T-helper 2 cell treated with Interferon-gamma antibody and Interleukin-4, amounts not matched to agents 5 μg/mL and 100 μg/mL, for 36 hours (primary cell): ENCODE measurements at regions not wholly inside any gene's neighbourhood (a gene's known extent, or its start where the extent isn't known, plus 50 kb on each side); places are given as distances from the start of the nearest gene placed in this dataset.

Source experiments
- DNase-seq: peaks from one replicate; pipeline ENCODE4 v3.0.0; 2021; ENCODE audit warnings: low spot score
- H3K27ac Mint-ChIP-seq: one replicate; pipeline ENCODE4 v1.8.0; 2021; ENCODE audit warnings: mild to moderate bottlenecking, mixed read lengths
- H3K27me3 Mint-ChIP-seq: one replicate; pipeline ENCODE4 v1.8.0; 2021; ENCODE audit warnings: low read depth, mixed read lengths
- H3K36me3 Mint-ChIP-seq: one replicate; pipeline ENCODE4 v1.8.0; 2021; ENCODE audit warnings: low read depth, mixed read lengths
- H3K4me1 Mint-ChIP-seq: one replicate; pipeline ENCODE4 v1.8.0; 2021; ENCODE audit warnings: low read depth, mixed read lengths
- H3K4me3 Mint-ChIP-seq: one replicate; pipeline ENCODE4 v1.8.0; 2022; ENCODE audit warnings: mild to moderate bottlenecking, moderate library complexity, mixed read lengths
- H3K9me3 Mint-ChIP-seq: one replicate; pipeline ENCODE4 v1.8.0; 2021; ENCODE audit warnings: mixed read lengths

DNA sequence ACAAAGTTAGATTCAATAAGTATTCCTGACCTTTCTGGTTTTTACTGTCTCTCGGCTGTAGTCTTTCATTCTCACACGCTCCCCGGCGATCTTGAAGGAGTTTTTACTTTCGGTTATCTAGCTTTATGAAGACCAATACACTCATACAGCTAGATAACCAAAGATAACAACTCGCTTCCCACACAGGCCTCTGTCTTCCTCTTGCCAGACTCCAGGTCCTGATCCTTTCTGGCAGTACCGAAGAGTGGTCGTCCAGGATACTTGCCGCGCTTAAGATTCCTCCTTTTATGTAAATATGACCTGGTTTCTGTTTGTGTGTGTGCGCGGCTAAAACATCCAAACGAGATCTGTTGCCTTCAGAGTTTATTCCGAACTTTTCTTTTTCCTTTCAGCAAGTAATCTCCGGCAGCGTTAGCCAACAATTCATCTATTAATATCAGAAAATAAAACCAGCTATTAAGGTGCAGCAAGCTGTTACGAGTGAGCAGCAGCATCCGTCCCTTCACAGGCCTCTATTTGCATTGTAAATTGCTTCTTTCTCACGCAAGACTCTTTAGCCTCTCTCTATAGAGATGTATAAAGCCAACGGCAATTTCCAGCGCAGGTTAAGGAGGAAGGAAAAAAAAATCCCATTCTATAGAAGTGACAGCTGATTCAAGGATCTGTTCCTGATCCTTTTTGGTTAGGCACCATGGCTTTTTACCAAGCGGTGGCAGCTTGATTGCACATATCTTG, 216.1 kb downstream of the MEF2C start:
- DNase-seq, result no peak
- no peak overlapping the region for H3K27ac Mint-ChIP-seq
- no peaks in the 10 kb centered on the region for H3K36me3 Mint-ChIP-seq

DNA sequence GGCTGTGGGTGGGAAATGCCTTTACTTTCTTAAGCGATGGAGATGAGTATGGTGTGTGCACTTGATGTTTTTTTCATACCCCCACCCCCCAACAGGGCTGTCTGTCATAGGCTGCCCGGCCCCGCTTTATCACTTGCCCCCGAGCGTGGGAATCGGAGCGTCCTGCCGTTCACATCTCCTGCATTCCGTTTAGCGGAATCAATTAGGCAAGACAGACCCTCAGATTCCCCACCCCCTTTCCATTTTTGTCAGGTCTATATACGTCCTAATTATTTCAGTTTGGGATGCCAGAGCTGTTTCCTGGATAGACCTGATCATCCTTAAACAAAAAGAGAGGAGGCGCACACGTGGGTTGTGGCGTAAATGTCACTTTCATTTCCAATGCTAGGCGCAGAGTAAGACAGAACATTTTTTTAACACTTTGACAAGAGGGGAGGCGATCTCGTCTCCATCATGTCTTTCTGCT, 217.2 kb downstream of the MEF2C start:
- Mint-ChIP-seq H3K4me3 (peak overlapping the region; percentile 86), H3K36me3 (no peaks in the 10 kb centered on the region), H3K9me3 (no peaks in the 10 kb centered on the region), H3K27ac (peak overlapping the region; percentile 28), H3K27me3 (peaks cover 90% of the 10 kb centered on the region), H3K4me1 (peaks cover 25% of the 10 kb centered on the region)
- DNase-seq, result no peak

More for the DNA sequence above, 216.1 kb downstream of the MEF2C start:
- Mint-ChIP-seq H3K4me3 (peak overlapping the region; percentile 86), H3K4me1 (peaks cover 20% of the 10 kb centered on the region), H3K27me3 (peaks cover 91% of the 10 kb centered on the region), H3K9me3 (no peaks in the 10 kb centered on the region)

DNA sequence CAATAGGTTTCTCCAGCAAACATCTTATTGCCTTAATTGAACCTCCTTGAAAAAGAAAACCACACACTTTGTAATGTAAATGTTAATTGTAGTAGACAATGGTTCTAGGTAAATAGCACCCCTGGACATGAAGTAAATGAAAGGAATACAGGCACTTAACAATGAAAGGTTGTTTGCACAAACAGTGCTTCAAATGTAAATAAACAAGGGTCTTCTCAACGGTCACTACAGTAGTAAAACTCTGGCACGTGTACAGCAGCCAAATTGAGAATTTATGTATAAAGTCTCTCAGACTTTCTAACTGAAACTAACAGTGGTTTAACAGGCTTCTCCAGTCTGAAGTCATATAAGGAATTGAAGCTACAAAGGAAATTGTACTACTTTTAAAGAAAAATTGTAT, 218.3 kb downstream of the MEF2C start:
- DNase-seq, result no peak
- H3K4me3 Mint-ChIP-seq, result no peak overlapping the region
- H3K27ac Mint-ChIP-seq, result no peak overlapping the region

DNA sequence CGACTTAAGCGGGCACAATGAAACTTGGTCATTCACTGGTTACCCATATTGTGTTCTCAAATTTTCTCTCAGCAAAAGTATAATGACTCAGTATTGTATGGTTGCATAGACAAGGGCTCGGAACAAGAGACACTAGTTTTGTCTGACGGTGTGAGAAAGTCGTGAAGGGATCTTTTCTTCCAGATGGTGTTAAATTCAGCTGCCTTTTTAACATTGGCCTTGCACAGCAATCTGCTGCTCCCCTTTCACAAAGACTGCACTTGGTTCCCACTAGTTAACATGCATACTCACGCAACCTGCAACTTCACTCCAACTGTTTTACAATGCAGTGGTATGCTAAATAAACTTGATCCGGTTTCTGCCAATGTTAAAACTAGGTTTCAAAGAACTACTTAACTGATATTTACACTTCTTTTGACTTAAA, 219.2 kb downstream of the MEF2C start:
- H3K4me1 Mint-ChIP-seq, result peaks cover 28% of the 10 kb centered on the region
- H3K27ac Mint-ChIP-seq, result no peak overlapping the region
- DNase-seq, result no peak
- H3K36me3 Mint-ChIP-seq, result no peaks in the 10 kb centered on the region
- no peaks in the 10 kb centered on the region for H3K9me3 Mint-ChIP-seq
- H3K27me3 Mint-ChIP-seq, result peaks cover 90% of the 10 kb centered on the region
- no peak overlapping the region for H3K4me3 Mint-ChIP-seq

More for the DNA sequence above, 218.3 kb downstream of the MEF2C start:
- Mint-ChIP-seq H3K4me1 (peaks cover 28% of the 10 kb centered on the region), H3K36me3 (no peaks in the 10 kb centered on the region), H3K27me3 (peaks cover 89% of the 10 kb centered on the region), H3K9me3 (no peaks in the 10 kb centered on the region)

DNA sequence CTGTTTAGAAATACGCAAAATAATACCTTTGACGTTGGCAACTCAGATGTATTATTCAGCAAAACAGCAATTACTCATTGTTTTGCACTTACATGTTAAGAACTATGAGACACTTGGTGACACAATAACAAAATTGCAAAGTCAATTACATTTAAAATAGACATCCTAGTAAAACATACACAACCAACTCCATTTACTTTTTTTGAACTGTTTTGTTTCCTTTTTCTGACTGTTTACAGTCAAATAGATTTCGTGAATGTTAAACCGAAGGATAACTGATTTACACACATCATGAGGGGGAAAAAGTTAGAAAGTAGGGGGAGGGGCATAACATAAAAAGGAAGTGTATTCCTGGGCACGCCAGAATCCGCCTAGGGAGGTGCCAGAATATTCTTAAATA, 220.1 kb downstream of the MEF2C start:
- H3K4me3 Mint-ChIP-seq, result no peak overlapping the region
- no peak overlapping the region for H3K27ac Mint-ChIP-seq
- H3K36me3 Mint-ChIP-seq, result no peaks in the 10 kb centered on the region
- peaks cover 26% of the 10 kb centered on the region for H3K4me1 Mint-ChIP-seq
- peaks cover 88% of the 10 kb centered on the region for H3K27me3 Mint-ChIP-seq
- no peaks in the 10 kb centered on the region for H3K9me3 Mint-ChIP-seq
- DNase-seq, result no peak

DNA sequence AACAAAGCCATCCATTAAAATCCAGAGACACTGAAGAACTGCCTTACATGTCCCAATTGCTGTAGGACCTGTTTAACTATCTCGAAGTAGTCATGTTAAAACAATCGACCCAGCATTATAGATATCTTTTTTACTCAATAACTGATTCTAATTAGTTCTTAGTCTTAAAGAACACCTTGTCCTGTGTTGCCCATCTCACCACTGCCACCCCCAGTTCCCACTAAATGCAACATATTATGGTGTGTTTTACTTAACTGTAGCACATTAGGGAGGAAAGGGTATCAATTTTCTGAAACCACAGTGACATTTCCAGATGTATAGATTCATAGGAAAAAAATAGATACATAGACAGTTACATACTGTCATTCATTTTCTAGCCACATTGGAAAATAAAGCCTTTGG, 221.2 kb downstream of the MEF2C start:
- Mint-ChIP-seq H3K36me3 (no peaks in the 10 kb centered on the region), H3K4me3 (peak overlapping the region; percentile 79), H3K4me1 (peaks cover 18% of the 10 kb centered on the region), H3K9me3 (no peaks in the 10 kb centered on the region), H3K27me3 (peaks cover 79% of the 10 kb centered on the region), H3K27ac (no peak overlapping the region)
- no peak for DNase-seq

DNA sequence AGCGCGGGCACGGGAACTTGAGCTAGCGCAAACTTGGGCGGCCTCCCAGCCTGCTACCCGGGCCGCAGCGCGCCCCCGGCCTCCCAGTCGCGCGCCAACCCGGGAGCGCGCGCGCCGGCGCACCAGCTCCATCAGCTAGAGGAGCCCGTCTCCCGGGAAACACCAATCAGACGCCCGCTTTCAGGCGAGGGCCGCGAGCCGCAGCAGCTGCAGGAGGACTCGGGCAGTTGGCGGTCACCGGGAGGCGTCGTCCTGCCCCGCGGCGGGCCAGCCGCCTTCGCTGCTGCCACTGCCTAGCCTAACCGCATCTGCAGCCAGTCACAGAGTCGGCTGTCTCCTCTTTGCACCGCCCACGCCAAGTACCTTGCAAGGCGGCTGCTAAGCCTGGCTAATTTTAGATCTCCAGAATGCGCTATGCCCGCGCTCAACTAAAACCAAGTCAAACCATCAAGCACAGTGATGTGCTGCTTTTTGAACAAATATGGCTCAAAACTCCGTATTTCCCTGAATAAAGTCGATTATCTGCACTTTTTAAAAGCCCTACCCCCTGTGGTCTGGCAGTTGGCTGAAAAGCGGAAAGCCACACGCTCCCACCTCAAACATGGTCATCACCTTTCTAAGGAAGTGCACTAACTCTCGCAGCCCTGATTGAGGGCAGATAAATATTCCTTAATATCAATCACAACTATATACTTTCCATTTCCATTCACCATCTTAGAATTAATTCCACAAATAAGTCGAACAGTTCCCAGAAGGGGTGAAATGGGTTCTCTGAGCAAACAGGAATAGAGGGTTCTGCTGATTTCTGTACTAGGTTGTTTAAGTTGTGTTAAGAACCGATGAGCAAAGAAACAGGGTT, 221.8 kb downstream of the MEF2C start:
- no peaks in the 10 kb centered on the region for H3K36me3 Mint-ChIP-seq
- H3K9me3 Mint-ChIP-seq, result no peaks in the 10 kb centered on the region
- DNase-seq, result peak; percentile 58
- peak overlapping the region; percentile 79 for H3K4me3 Mint-ChIP-seq
- H3K4me1 Mint-ChIP-seq, result peaks cover 13% of the 10 kb centered on the region
- peaks cover 77% of the 10 kb centered on the region for H3K27me3 Mint-ChIP-seq
- H3K27ac Mint-ChIP-seq, result peak overlapping the region; percentile 31

DNA sequence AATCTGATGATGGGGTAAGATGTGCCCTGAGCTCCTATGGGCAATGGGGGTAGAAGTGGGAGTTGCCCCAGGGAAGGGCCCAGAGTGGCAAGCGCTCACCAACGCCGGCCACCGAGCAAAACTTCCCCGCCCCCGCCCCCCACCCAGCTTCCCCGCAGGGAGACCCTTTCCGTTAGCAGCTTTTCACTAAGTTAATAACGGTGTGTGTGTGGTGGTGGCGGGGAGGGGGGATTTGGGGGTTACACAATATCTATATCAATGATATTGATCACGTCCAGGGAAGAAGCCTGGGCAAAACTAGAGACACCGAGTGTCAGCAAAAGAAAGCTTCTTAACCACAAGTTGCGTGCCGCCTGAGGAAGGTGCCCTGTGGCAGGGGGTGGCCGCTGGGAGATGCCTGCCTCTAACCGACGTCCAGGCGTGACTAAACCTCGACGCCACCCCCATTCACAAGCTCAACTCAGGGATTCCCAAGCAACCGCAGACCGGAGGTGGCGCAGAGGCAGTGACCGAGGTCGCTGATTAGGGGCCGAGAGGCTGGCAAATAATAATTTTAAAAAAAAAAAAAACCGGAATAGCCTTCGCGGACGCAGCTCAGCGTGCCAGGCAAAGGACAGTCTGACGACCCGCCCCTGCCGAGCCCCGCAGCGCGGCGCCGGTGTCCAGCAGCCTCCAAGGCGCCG, 222.6 kb downstream of the MEF2C start:
- no peaks in the 10 kb centered on the region for H3K36me3 Mint-ChIP-seq

DNA sequence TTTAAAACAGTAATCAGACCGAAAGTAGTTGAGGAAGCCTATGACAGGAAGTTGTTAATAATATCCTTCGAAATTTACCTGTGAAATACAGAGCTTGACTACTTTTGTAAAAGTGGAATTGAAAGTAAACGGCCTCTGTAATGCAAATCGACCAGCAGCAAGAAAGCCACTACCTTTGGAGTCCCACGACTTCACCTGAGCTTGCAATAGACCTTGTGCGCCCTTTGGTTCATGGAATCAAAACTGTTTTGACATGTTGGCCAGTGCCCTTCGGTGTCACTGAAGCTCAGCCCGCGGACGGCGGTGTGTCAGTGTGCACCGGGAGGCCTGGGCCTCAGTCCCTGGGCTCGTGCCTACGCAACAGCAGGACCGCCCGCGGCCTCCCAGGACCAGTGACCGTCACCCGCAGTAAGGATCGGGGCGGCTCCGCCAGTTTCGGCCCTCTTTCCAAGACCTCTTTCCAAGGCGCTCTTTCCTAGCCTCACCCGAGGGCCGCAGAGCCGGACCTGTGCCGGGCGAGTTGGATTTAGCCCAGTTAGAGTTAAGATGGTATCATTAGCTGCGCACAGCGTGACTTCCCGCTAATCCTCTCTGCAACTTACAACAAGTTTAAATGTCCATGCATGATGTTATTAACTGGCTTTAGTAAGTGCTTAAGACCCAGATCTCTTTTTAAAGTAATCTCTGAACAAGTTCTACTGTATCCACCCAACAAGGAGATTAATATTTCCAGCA, 223.3 kb downstream of the MEF2C start:
- Mint-ChIP-seq H3K4me3 (peak overlapping the region; percentile 65), H3K27ac (no peak overlapping the region), H3K36me3 (no peaks in the 10 kb centered on the region), H3K9me3 (no peaks in the 10 kb centered on the region), H3K27me3 (peaks cover 63% of the 10 kb centered on the region), H3K4me1 (peaks cover 9% of the 10 kb centered on the region)
- no peak for DNase-seq

More for the DNA sequence above, 222.6 kb downstream of the MEF2C start:
- Mint-ChIP-seq H3K9me3 (no peaks in the 10 kb centered on the region), H3K27ac (no peak overlapping the region), H3K4me1 (peaks cover 9% of the 10 kb centered on the region), H3K27me3 (peaks cover 70% of the 10 kb centered on the region), H3K4me3 (peak overlapping the region; percentile 65)
- no peak for DNase-seq

DNA sequence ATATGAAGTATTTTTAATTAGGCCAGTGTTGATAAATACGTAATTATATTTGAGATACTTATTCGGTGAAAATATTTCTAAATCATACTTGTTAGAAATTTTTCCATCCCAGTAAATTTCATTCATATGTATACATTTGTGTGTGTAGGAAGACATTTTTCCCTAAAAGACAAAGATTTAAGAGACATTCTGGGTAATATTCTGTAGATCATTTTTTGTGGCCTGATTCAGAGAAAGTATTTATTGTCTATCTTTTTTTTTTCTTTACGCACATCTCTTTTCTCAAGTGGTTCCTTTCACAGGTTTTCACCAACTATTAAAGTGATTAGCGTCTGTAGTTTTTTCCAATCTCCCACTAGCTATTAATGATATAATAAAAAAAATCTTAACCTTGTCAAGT, 224.1 kb downstream of the MEF2C start:
- Mint-ChIP-seq H3K36me3 (no peaks in the 10 kb centered on the region), H3K4me3 (no peak overlapping the region), H3K9me3 (no peaks in the 10 kb centered on the region), H3K4me1 (peaks cover 9% of the 10 kb centered on the region), H3K27ac (no peak overlapping the region), H3K27me3 (peaks cover 56% of the 10 kb centered on the region)
- no peak for DNase-seq

DNA sequence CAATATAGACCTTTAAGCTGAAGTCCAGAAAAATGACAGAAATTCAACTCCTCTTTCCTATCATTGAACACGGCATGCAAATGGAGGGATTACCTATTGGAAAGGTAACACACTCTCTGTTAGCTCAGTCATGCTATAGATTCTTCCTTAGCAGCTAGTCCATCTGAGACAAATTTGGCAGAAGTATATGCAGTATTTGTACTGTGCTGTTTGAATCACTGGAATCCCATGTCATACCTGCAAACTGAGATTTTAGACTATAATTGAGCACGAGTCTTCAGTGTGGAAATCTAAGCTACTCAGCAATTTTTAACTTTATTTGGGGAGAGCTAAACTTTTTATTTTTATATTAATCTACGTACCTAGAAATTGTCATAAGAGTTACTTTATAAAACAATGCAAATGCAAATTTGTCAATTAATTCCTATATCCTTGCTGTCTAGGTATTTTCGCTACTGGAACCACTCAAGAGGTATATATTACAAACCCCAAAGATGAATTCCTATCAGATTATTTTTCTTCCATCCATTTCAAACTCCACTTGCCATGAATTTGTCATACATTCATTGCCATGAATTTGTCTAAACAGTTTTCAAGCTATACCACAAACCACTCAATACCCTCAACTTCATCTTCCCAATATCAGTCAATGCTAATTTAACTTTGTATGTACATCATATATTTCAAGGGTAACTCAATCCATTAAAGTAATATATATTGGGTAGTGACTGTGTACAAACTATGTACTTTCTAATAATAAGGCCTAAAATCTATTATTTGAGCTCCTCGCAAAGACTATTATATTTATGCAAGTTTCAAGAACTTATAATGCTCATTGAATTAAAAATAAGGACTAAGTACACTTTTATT, 224.8 kb downstream of the MEF2C start:
- H3K27me3 Mint-ChIP-seq, result peaks cover 49% of the 10 kb centered on the region

DNA sequence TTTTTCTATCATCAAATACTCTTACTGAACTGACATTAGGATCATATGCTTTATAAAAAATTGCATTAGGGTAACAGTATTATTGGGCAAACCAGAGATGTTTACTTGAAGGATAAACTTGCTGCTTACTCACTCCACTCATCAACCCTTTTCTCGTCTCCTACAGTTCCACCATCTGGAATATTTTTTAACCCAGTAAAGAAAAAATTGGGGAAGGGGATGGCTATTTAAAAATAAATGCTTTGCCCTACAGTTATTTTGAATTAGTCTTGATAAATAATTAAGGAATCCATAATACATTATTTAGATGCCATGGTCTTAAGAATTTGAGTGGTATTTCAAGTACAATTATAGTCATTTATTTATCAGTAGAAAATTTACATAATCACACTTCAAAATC, 225.8 kb downstream of the MEF2C start:
- no peaks in the 10 kb centered on the region for H3K36me3 Mint-ChIP-seq
- peaks cover 9% of the 10 kb centered on the region for H3K4me1 Mint-ChIP-seq
- no peaks in the 10 kb centered on the region for H3K9me3 Mint-ChIP-seq
- H3K27me3 Mint-ChIP-seq, result peaks cover 40% of the 10 kb centered on the region
- no peak overlapping the region for H3K4me3 Mint-ChIP-seq
- no peak overlapping the region for H3K27ac Mint-ChIP-seq
- DNase-seq, result no peak

More for the DNA sequence above, 224.8 kb downstream of the MEF2C start:
- no peak for DNase-seq
- Mint-ChIP-seq H3K4me1 (peaks cover 9% of the 10 kb centered on the region), H3K4me3 (no peak overlapping the region), H3K36me3 (no peaks in the 10 kb centered on the region), H3K27ac (no peak overlapping the region), H3K9me3 (no peaks in the 10 kb centered on the region)
